Fibroblast of skin of left quadriceps (primary cell): ENCODE measurements at regions not wholly inside any gene's neighbourhood (a gene's known extent, or its start where the extent isn't known, plus 50 kb on each side); places are given as distances from the start of the nearest gene placed in this dataset.
A peak's percentile ranks its signal among the peaks of the same experiment; 100 is the strongest.
"Not testable (repeated sequence)": the region's sequence is repeated elsewhere in the genome, so short reads cannot be mapped to it uniquely, and the experiment has no call there.

Experiments used
- DNase-seq, 2 experiments: peaks; one replicate each; pipeline ENCODE4 v3.0.0-alpha.2; 2013; ENCODE audit warnings: low read depth in 2 of 2

DNA sequence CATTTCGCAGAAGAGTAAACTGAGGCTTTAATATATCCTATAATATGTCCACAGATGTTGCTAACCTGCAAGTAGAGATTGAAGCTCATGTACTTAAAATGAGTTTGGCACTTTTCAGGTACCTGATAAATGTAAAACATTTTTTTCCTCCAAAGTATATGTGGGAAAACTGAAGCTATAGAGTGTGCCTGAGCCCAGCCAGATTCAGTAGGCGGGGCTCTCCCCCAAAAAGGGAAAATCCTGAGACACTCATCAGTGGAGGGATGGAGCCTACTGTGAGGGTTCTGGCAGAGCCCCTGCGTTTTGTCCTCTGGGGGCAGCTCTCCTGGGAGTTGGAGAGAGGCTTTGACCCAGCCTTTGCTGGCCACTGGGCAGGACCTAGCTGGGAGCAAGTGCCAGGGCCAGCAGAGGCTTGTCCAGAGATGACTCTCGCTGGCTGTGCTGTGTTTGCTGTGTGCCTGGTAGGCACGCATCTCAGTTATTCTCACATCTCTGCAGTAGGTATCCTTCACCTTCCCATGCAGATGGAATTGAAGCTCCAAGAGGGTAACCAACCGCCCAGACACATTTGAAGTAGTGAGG lies 81.1 kb upstream of the SPRY4 start:
- DNase-seq: no peak

DNA sequence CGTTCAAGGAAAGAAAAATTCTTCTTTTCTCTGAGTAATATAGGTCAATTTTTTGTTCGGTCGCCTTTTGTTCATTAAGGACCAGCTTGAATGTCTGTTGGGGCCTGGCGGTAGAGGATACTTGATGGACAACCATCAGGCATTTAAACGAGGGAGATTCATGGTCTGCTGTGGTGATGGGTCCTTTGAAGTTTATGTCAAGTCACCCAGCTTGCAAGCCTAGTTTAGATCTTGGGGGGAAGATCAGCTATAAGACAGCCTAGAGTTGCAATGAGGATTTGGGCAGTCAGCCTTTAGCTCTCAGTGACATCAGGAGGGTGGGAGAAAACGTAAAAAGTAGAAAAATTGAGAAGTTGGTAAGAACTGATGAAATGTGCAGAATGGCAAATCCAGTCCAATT lies 80.2 kb upstream of the SPRY4 start:
- no peak for DNase-seq

DNA sequence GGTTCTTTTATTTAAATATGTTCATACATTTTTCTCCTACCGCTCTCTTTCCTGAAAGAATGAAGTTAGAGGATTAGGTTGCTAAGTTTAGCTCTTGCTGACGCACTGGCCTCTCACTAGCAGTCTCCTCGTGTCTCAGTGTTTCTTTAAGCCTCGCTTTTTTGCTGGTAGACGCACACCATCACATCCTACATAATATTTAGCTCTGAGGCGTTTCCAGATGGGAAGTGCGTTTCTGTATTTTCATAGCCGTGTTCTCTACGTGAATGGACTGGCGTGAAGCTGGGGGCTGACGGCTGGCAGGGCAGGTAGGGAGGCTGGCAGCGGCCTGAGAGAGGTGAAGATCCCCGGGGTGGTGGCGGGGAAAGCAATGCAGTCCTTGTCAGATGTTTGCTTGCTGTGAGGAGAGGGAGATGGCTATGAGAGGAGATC lies 79.2 kb upstream of the SPRY4 start:
- DNase-seq: peak in 1 of 2 experiments; percentile 27

DNA sequence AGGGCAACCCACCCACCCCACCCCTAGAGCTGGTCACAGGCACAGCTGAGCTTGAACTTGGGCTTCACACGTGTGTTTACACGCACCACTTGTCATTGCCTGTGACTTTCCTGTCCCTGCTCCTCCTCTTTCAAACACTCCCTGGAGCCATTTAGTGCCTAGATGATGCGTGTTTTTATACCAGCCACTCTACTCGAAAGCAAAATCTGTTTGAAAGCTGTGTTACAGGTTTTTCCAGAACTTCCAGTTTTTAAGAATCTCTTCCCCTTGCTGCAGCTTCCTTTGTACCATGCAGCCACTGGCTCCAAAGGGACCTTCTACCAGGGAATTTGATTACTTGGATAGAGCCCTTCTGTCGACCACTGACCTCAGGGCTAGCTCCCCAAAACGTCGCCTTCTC lies 78.8 kb upstream of the SPRY4 start:
- DNase-seq: no peak

DNA sequence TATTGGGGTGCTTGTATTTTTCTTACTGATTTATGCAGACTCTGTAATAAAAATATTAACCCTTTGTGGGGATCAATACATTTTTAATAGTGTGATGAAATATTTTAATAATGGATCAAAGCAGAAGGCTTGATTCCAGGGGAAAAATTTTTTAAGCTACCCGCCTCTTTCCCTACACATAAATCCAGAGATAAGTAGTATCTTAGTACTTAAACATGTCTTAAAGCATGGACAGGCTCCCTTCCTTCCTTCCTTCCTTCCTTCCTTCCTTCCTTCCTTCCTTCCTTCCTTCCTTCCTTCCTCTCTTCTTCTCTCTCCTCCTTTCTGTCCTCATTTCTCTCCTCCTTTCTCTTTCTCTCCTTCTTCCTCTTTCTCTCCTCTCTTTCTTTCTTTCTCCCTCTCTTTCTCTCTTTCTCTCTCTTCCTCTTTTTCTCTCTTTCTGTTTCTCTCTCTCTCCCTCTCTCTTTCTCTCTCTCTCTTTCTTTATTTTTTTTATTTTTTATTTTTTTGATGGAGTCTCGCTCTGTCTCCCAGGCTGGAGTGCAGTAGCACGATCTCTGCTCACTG lies 78.0 kb upstream of the SPRY4 start:
- no peak for DNase-seq

DNA sequence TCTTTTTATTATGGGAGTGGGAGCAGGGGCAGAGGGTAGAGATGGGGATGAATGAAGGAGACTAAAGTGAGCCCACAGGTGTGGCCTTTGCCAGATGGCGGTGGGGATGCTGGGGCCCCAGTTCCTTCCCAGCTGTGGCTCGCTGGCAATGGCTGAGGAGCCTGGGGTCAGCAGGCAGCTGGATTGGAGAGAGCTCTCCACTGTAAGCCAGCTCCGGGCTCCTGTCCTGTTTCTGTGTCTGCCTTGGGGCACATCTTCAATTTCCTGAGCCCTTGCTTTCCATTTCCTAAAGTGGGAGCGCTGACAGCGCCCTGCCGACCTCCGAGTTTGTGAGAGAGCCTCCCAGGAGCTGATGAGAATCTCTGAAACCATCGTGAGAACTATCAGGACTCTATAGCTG lies 75.6 kb upstream of the SPRY4 start:
- no peak for DNase-seq

DNA sequence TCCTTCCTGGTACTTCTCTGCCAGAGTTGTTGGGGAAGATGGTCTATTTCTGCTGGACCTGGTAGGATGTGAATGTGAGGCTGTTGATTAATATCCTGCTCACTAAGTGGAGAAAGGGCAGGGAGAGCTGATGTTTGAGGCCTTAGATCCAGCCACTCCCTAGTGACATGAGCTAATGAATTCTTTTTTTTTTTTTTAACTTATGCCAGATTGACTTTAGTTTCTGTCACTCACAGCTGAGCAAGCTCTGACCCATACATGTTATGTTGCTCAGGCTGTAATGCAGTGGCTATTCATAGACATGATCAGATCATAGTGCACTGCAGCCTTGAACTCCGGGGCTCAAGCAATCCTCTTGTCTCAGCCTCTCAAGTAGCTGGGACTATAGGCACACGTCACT lies 75.1 kb upstream of the SPRY4 start:
- no peak for DNase-seq

DNA sequence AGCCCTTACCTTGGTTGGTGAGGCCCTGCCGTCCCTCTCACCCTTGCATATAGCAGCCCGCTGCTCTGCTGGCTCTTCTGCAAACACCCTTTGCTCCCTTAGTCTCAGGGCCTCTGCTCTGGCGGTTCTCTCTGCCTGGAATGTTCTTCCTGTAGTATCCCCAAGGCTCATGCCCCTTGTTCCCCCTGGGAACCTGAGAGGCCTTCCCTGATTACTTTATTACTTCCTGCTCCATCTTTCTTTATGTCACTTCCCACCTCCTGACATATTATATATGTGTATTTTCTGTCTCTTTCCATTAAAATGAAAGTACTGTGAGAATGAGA lies 73.9 kb upstream of the SPRY4 start:
- no peak for DNase-seq

DNA sequence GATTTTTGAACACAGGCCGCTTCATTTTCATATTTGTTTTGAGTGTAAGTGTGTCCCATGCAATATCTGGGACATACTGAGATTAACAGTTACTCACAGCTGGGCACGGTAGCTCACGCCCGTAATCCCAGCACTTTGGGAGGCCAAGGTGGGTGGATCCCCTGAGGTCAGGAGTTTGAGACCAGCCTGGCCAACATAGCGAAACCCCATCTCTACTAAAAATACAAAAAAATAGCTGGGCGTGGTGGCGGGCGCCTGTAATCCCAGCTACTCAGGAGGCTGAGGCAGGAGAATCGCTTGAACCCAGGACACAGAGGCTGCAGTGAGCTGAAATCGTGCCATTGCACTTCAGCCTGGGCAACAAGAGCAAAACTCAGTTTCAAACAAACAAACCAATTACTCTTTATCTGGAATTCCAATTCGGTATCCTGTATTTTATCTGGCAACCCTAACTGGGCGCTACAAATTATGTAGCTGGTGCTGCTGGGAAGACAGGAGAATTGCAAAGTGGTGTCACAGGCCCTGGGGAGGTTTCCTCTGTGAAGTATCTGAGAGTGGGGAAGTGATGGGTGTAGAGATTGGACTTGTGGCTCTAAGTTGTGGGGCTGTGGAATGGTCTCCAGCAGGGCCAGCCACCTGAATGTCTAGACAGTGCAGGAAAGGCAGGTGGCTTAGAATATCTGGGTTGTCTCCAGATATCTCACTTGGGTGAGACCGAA lies 73.3 kb upstream of the SPRY4 start:
- DNase-seq: not testable (repeated sequence)

DNA sequence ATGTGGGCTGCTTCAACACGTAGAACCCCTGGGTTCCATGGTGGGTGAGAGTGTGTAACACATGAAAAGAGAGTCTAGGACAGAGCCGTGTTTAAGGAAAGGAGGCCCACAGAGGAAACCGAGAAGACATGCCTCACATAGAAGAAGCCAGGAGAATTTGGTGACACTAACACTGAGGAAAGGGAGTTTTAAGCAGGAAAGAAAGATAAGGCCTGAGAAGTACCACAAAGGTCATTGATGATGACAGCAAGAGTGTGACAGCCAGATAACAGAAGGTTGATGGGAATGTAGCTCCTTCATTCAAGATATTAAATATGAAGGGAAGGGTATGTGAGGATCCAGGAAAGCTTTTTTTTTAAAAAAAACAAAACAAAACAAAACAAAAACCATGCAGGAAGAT lies 72.4 kb upstream of the SPRY4 start:
- no peak for DNase-seq

DNA sequence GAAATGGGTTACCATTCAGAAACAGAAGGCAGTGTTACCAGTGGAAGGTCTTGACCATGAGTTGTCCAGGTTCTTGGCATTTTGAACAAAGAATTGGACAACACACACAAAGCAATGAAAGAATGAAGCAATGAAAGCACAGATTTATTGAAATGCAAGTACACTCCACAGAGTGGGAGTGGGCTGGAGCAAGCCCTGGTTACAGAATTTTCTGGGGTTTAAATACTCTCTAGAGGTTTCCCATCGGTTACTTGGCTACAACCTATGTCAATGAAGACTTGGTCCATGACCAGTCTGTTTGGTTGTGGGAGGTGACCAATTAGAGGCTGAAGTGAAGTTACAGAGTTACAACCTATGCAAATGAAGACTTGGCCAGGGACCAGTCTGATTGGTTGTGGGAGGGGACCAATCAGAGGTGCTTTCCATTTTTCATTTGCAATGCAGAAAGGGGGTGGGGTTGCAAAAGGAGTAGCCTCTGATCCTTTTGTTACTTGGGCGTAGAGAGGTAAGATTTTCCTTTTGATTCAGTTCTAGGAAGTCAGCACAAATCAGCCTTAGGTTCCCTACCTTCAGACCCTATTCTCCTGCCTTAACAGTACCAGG lies 71.7 kb upstream of the SPRY4 start:
- no peak for DNase-seq

DNA sequence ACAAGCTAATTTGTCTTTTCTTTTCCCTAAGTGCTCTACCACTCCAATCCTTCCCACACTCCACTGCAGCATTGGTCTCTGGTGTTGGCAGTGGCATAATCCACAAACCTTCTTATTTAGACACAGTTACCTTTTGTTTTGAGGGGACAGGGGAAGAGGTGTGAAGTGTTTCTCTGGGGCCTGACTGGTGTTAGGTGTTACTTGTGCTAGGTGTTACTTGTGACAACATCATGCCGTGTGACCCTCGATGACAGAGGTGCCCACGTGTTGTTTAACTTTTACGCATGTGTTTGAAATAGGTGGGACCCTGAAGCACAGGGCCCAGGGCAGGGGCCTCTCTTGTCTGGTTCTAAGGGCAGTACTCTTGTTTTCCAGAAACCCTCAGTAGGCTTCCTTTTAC lies 70.5 kb upstream of the SPRY4 start:
- DNase-seq: no peak

DNA sequence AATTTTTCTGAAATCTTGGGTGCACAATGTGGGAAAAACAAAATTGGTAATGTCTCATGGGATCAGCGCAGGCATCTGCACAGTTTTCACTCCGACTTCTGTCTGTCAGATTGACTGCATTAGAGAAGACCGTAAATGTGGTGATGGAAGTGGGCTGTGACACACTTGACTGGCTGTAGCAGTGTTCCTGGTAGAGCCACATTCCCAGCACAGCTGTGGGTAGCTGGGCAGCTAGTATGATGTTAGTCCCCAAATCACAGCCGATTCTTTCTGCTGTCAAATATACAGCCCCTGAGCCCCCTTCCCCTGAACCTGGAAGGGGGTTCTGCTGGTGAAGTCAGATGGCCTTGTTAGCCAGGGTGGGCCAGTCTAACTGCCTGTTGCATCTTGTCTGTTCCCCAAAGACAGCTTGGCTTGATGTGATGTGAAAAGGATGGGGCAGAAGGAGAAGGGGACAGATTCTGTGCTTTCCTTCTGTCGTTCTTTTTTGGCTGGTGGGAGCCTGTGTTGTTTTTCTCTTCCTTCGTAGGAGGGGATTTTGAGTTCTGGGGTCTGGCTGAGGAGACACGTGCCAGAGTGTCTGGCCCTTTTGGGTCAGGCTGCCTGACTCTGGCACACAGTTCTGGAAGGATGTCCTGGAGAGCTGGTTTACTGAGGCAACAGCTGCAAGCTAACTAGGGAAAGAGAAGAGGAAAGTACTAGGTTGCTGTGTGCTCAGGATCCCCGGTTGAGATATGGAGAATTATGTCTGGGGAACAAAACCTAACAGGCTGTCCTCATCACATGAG lies 66.4 kb upstream of the SPRY4 start:
- no peak for DNase-seq

DNA sequence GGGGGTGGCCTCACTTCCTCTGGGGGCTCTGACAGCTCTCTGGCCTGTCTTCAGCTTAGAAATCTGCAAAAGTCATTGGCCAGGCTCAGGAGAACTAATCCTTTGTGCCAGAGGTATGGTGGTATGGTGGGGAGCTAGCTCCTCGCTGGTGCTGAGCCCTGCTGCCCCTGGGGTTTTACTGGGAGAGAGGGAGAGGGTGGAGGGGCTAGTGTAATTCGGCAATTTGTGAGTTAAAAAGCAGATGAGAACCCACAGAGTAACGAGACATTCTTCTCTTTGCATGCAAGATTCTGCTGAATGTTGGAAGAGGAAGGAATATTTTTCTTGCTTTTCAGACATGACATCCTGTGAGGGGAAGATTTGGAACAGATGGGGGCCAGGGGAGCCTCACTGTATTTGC lies 65.5 kb upstream of the SPRY4 start:
- peak in 1 of 2 experiments; percentile 36 for DNase-seq

DNA sequence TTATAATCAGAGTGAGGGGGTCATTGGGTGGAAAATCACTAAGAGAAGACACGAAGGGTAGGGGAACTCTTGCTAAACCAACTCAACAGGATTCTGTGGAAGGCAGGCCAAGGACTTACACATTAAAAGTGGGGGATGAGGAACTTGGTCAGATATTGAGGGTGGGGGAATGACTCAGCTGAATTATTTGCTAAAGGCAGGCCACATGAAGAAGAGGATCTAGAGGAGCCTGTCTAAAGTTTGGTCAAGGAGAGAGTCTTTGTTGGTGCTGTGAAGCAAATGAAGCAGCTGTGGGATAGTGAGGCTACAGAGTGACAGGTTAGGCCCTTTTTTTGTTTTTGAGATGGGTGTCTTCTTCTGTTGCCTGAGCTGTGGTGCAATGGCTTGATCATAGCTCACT lies 63.9 kb upstream of the SPRY4 start:
- no peak for DNase-seq

DNA sequence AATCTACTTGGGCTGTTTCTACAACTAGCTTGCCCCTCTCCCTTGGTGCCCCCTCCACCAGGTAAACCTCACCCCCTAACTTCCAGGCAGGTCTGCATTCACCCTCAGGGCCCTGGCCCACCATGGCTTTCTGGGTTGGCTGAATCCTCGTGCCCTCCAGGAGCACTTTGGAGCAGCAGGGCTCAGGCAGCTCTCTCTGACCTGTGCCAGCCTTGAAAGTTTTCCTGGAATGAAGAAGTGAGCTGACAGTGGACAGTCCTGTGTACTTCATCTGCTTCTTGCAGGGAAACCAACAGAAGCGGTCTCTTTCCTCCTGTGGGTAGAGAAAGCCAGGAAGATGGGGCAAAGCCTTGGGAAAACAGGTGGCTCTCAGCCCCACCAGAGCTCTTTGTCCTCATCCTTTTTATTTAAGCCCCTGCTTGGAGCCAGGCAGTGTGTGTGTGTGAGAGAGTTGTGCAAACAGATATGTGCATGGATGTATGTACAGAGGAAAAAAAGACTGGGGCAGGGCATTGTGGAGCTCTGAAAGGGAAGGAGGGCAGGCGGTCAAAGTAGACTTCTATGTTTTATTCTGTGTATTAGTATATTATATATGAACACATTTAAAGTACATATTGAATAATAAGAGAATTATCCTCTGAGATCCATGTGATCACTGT lies 62.3 kb upstream of the SPRY4 start:
- no peak for DNase-seq

DNA sequence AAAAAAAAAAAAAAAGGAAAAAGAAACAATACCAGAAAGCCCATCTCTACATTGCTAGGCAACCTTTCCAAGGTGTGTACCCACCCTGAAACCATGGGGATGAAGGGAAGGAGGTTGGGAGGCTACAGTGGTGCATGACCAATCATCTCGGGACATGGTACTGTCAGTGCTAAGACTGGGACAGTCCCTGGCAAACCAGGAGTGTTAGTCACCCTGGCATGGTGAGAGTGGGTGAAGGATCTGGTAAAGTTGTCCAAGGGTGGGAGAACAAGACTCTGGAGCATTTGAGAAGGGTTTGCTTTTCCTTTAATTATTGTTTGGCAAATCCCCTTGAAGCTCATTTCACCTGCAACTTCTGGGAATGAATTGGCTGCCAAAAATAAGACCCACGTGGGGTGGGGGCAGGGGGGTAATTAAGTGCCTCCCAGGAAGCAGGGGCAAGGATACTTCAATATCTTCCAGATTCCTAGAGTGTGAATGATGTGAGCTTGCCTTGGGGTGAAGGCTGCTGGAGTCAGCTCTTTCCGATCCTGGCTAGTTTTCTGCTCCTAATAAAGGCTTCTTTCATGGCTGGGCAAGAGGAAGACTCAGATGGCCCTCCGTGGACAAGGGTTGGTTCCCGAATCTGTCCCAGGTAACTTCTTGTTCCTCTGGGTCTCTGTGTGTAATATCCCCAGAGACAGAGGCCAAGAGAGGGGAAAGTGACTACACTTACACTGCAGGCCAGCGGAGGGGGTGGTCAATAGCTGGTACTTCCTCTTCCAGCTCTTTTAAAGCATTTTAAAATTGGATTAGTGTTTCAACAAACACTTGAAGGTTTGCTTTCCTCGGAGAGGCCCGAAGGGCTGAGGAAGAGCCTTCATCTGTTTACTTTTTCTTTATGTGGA lies 61.6 kb upstream of the SPRY4 start:
- no peak for DNase-seq

DNA sequence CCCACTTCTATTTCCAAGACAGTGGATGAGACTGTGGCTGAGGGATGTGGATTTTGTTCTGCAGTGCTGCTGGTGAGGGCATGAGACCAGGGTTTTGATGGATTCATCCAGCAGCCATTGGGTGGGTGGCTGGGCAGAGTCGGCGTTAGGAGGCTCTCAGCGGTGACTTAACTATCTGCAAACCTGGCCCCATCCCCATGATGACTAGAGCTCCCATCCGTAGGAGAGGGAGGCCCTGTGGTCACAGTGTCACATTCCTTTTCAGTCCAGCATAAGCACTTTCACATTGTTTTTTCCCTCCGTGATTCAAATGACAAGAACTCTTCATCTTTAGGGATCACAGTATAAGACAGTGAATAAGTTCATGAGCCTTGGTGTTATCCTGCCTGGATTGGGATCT lies 60.4 kb upstream of the SPRY4 start:
- DNase-seq: peak in 1 of 2 experiments; percentile 40

DNA sequence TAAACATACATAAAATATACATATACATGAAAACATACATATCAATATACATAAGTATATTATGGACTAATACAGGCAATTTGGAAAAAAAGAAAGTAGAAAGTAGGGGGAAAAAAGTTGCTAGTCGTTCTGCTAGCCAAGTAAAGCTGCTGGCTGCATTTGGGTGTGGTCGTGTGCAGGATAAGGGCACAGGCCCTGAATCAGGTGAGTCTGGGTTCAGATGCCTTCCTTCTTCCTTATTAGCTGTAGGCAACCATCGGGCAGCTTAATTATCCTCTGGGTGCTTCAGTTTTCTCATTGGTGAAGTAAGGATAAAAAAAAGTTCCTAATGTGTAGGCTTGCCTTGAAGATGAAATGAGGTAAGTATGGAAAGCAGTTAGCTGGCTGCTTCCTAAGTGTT lies 59.2 kb upstream of the SPRY4 start:
- DNase-seq: no peak

DNA sequence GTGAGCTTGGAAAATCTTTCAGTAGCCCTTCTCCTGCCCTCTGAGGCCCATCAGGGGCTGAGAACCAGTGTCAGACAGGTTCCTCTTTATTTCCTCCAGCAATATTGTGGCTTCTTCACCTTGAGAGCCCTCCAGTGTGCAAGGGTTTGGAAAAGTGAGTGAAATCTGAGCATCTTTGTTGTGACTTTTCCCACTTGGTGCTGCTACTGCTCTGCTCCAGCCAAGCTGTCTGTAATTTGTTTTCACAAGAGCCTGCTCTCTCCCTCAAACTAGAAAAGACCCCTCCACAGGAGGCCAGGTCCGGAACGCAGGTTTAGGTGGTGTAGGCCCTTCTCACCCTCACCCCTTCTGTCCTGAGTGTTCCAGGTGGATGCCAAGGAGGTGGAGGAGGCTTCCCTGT lies 57.4 kb upstream of the SPRY4 start:
- no peak for DNase-seq
